ENCODE measurements at regions not wholly inside any gene's neighbourhood (a gene's known extent, or its start where the extent isn't known, plus 50 kb on each side); places are given as distances from the start of the nearest gene placed in this dataset.

- H3K4me3 ChIP-seq (ENCODE audit: low read depth in 1 of 2, low read length in 2 of 2) = no peak overlapping the region
- no peaks in the 10 kb centered on the region for H3K36me3 ChIP-seq (ENCODE audit: control insufficient read depth in 1 of 2, insufficient read depth in 2 of 2, low read length in 2 of 2)
- H3K27ac ChIP-seq (ENCODE audit: low read length) = no peak overlapping the region
- no peaks in the 10 kb centered on the region for H3K27me3 ChIP-seq (ENCODE audit: low read depth, low read length)
- H3K9me3 ChIP-seq (ENCODE audit: control insufficient read depth in 1 of 2, low read length in 2 of 2) = peaks cover 0 to 6% of the 10 kb centered on the region in 2 donors
- H3K4me1 ChIP-seq (ENCODE audit: control insufficient read depth in 1 of 2, insufficient read depth in 2 of 2, low read length in 2 of 2) = no peaks in the 10 kb centered on the region
These were observed 1065.1 kb upstream of the WWC1 start for GRCh38 chr5:167226386-167226785.

DNA sequence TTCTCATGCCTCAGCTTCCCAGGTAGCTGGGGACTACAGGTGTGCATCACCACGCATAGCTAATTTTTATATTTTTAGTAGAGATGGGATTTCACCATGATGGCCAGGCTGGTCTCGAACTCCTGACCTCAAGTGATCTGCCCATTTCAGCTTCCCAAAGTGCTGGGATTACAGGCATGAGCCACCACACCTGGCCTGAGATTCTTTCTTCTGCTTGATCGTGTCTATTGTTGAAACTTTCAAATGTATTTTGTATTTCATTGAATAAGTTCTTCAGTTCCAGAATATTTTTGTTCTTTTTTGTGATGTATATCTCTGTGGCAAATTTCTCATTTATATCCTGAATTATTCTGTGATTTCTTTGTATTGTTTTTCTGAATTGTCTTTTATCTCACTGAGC, 1063.3 kb upstream of the WWC1 start:
- no peaks in the 10 kb centered on the region for H3K4me1 ChIP-seq (ENCODE audit: control insufficient read depth in 1 of 2, insufficient read depth in 2 of 2, low read length in 2 of 2)
- H3K4me3 ChIP-seq (ENCODE audit: low read depth in 1 of 2, low read length in 2 of 2) = no peak overlapping the region
- no peaks in the 10 kb centered on the region for H3K36me3 ChIP-seq (ENCODE audit: control insufficient read depth in 1 of 2, insufficient read depth in 2 of 2, low read length in 2 of 2)
- no peak overlapping the region for H3K27ac ChIP-seq (ENCODE audit: low read length)
- H3K27me3 ChIP-seq (ENCODE audit: low read depth, low read length) = no peaks in the 10 kb centered on the region
- H3K9me3 ChIP-seq (ENCODE audit: control insufficient read depth in 1 of 2, low read length in 2 of 2) = peaks cover 0 to 6% of the 10 kb centered on the region in 2 donors

DNA sequence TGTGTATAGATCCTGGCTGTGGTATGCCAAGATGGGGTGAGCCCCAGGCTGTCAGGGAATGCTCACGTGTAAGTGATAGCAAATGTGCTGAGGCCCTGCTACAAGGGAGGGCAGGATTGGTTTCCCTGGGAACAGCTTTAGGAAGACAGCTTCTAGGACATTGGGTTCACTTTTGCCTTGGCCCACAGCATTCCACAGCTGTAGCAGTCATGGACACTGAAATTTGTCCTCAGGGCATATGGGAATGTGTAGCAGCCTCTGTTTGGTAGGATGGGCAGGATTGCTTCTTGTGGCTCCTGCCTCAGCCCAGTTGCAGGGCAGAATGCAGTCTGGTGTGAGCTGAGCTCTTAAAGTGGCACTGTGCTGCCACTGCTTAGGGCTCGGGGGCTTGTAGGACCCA, 1061.7 kb upstream of the WWC1 start:
- Histone ChIP-seq H3K27me3 (ENCODE audit: low read depth, low read length) (no peaks in the 10 kb centered on the region), H3K4me1 (ENCODE audit: control insufficient read depth in 1 of 2, insufficient read depth in 2 of 2, low read length in 2 of 2) (no peaks in the 10 kb centered on the region), H3K9me3 (ENCODE audit: control insufficient read depth in 1 of 2, low read length in 2 of 2) (peaks cover 0 to 6% of the 10 kb centered on the region in 2 donors), H3K27ac (ENCODE audit: low read length) (no peak overlapping the region), H3K36me3 (ENCODE audit: control insufficient read depth in 1 of 2, insufficient read depth in 2 of 2, low read length in 2 of 2) (no peaks in the 10 kb centered on the region), H3K4me3 (ENCODE audit: low read depth in 1 of 2, low read length in 2 of 2) (no peak overlapping the region)

- Histone ChIP-seq H3K4me3 (ENCODE audit: low read depth in 1 of 2, low read length in 2 of 2) (no peak overlapping the region), H3K36me3 (ENCODE audit: control insufficient read depth in 1 of 2, insufficient read depth in 2 of 2, low read length in 2 of 2) (no peaks in the 10 kb centered on the region), H3K27me3 (ENCODE audit: low read depth, low read length) (no peaks in the 10 kb centered on the region), H3K27ac (ENCODE audit: low read length) (no peak overlapping the region), H3K4me1 (ENCODE audit: control insufficient read depth in 1 of 2, insufficient read depth in 2 of 2, low read length in 2 of 2) (no peaks in the 10 kb centered on the region), H3K9me3 (ENCODE audit: control insufficient read depth in 1 of 2, low read length in 2 of 2) (peaks cover 0 to 6% of the 10 kb centered on the region in 2 donors)
These were observed 1061.0 kb upstream of the WWC1 start for GRCh38 chr5:167230414-167230813.

GRCh38 chr5:167232675-167233311, 1058.7 kb upstream of the WWC1 start:
- no peaks in the 10 kb centered on the region for H3K9me3 ChIP-seq (ENCODE audit: control insufficient read depth in 1 of 2, low read length in 2 of 2)
- no peak overlapping the region for H3K27ac ChIP-seq (ENCODE audit: low read length)
- H3K27me3 ChIP-seq (ENCODE audit: low read depth, low read length) = no peaks in the 10 kb centered on the region
- no peak overlapping the region for H3K4me3 ChIP-seq (ENCODE audit: low read depth in 1 of 2, low read length in 2 of 2)
- H3K4me1 ChIP-seq (ENCODE audit: control insufficient read depth in 1 of 2, insufficient read depth in 2 of 2, low read length in 2 of 2) = no peaks in the 10 kb centered on the region
- no peaks in the 10 kb centered on the region for H3K36me3 ChIP-seq (ENCODE audit: control insufficient read depth in 1 of 2, insufficient read depth in 2 of 2, low read length in 2 of 2)

- no peaks in the 10 kb centered on the region for H3K4me1 ChIP-seq (ENCODE audit: control insufficient read depth in 1 of 2, insufficient read depth in 2 of 2, low read length in 2 of 2)
These were observed 1057.8 kb upstream of the WWC1 start for GRCh38 chr5:167233507-167234220.

GRCh38 chr5:167241436-167242067, 1049.9 kb upstream of the WWC1 start:
- Histone ChIP-seq H3K36me3 (ENCODE audit: control insufficient read depth in 1 of 2, insufficient read depth in 2 of 2, low read length in 2 of 2) (no peaks in the 10 kb centered on the region), H3K4me3 (ENCODE audit: low read depth in 1 of 2, low read length in 2 of 2) (no peak overlapping the region), H3K27me3 (ENCODE audit: low read depth, low read length) (no peaks in the 10 kb centered on the region), H3K27ac (ENCODE audit: low read length) (no peak overlapping the region), H3K9me3 (ENCODE audit: control insufficient read depth in 1 of 2, low read length in 2 of 2) (no peaks in the 10 kb centered on the region), H3K4me1 (ENCODE audit: control insufficient read depth in 1 of 2, insufficient read depth in 2 of 2, low read length in 2 of 2) (no peaks in the 10 kb centered on the region)

More at GRCh38 chr5:167233507-167234220, 1057.8 kb upstream of the WWC1 start:
- no peak overlapping the region for H3K27ac ChIP-seq (ENCODE audit: low read length)
- H3K9me3 ChIP-seq (ENCODE audit: control insufficient read depth in 1 of 2, low read length in 2 of 2) = no peaks in the 10 kb centered on the region
- peak overlapping the region in 1 of 2 donors; percentile 7 for H3K4me3 ChIP-seq (ENCODE audit: low read depth in 1 of 2, low read length in 2 of 2)
- no peaks in the 10 kb centered on the region for H3K36me3 ChIP-seq (ENCODE audit: control insufficient read depth in 1 of 2, insufficient read depth in 2 of 2, low read length in 2 of 2)
- no peaks in the 10 kb centered on the region for H3K27me3 ChIP-seq (ENCODE audit: low read depth, low read length)

GRCh38 chr5:167242701-167243100, 1048.7 kb upstream of the WWC1 start:
- no peaks in the 10 kb centered on the region for H3K4me1 ChIP-seq (ENCODE audit: control insufficient read depth in 1 of 2, insufficient read depth in 2 of 2, low read length in 2 of 2)
- H3K36me3 ChIP-seq (ENCODE audit: control insufficient read depth in 1 of 2, insufficient read depth in 2 of 2, low read length in 2 of 2) = no peaks in the 10 kb centered on the region
- no peaks in the 10 kb centered on the region for H3K9me3 ChIP-seq (ENCODE audit: control insufficient read depth in 1 of 2, low read length in 2 of 2)
- H3K27me3 ChIP-seq (ENCODE audit: low read depth, low read length) = no peaks in the 10 kb centered on the region
- no peak overlapping the region for H3K27ac ChIP-seq (ENCODE audit: low read length)
- H3K4me3 ChIP-seq (ENCODE audit: low read depth in 1 of 2, low read length in 2 of 2) = no peak overlapping the region

DNA sequence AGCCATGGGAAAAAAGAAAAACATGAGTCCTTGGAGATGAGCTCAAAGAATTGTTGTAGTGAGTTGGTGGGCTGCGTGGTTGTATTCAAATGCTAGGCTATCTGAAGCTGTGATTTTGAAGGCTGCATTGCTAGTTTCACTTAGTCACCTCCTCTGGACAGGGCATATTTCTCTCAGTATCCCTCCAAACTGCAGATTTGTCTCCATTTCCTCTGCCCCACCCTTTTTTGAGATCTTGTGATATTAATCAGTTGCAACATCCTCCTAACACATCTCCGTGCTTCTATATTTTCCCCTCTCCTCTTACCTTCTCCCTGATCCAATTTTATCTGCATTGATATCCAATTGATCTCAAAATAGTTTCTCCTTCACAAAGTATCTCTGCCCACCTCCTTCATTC, 1048.0 kb upstream of the WWC1 start:
- Histone ChIP-seq H3K36me3 (ENCODE audit: control insufficient read depth in 1 of 2, insufficient read depth in 2 of 2, low read length in 2 of 2) (no peaks in the 10 kb centered on the region), H3K4me1 (ENCODE audit: control insufficient read depth in 1 of 2, insufficient read depth in 2 of 2, low read length in 2 of 2) (no peaks in the 10 kb centered on the region), H3K27me3 (ENCODE audit: low read depth, low read length) (no peaks in the 10 kb centered on the region), H3K9me3 (ENCODE audit: control insufficient read depth in 1 of 2, low read length in 2 of 2) (no peaks in the 10 kb centered on the region), H3K4me3 (ENCODE audit: low read depth in 1 of 2, low read length in 2 of 2) (no peak overlapping the region), H3K27ac (ENCODE audit: low read length) (no peak overlapping the region)

DNA sequence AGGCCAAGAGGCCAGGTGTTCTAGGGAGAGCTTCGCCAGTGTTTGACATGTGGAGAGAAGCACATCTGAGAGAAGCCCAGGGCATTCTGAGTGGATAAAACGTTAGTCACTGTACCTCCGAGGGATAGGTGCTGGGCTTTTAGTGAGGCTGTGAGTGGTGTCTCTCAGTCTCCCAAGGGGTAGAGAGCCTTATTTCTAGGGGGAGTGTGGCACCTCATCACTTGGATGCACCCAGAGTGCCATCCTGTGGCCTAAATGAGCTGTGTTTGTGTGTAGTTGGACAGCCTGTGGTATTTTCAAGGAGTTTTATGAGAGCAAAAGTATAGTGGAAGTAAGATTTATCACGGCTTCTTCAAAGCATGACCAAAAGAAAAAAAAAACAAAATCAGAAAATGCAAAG, 1046.9 kb upstream of the WWC1 start:
- Histone ChIP-seq H3K9me3 (ENCODE audit: control insufficient read depth in 1 of 2, low read length in 2 of 2) (no peaks in the 10 kb centered on the region), H3K27me3 (ENCODE audit: low read depth, low read length) (no peaks in the 10 kb centered on the region), H3K27ac (ENCODE audit: low read length) (no peak overlapping the region), H3K36me3 (ENCODE audit: control insufficient read depth in 1 of 2, insufficient read depth in 2 of 2, low read length in 2 of 2) (no peaks in the 10 kb centered on the region), H3K4me1 (ENCODE audit: control insufficient read depth in 1 of 2, insufficient read depth in 2 of 2, low read length in 2 of 2) (no peaks in the 10 kb centered on the region), H3K4me3 (ENCODE audit: low read depth in 1 of 2, low read length in 2 of 2) (no peak overlapping the region)

DNA sequence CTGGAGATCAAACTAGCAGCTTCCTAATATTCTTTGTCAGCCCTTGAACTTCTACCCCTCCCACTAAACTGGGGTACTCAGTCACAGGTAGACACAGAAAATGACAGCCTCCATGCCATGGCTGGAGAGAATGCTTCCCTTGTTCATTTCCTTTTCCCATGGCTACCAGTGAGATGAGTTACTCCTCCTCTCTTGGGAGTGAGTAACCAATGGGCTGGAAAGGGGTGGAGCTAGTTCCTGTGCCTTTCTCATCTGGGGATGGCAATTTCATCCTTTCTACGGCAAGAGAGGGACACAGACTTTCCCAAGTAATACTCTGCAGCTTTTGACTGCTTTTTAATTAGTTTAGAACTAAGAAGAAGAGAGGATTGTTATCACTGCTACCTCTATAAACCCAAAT, 1045.6 kb upstream of the WWC1 start:
- Histone ChIP-seq H3K9me3 (ENCODE audit: control insufficient read depth in 1 of 2, low read length in 2 of 2) (no peaks in the 10 kb centered on the region), H3K36me3 (ENCODE audit: control insufficient read depth in 1 of 2, insufficient read depth in 2 of 2, low read length in 2 of 2) (no peaks in the 10 kb centered on the region), H3K4me3 (ENCODE audit: low read depth in 1 of 2, low read length in 2 of 2) (no peak overlapping the region), H3K27me3 (ENCODE audit: low read depth, low read length) (no peaks in the 10 kb centered on the region), H3K27ac (ENCODE audit: low read length) (no peak overlapping the region), H3K4me1 (ENCODE audit: control insufficient read depth in 1 of 2, insufficient read depth in 2 of 2, low read length in 2 of 2) (no peaks in the 10 kb centered on the region)

Measured in muscle layer of duodenum (tissue), 2 donors.